Progenitor cell of endocrine pancreas (in vitro differentiated cells): ENCODE measurements at regions not wholly inside any gene's neighbourhood (a gene's known extent, or its start where the extent isn't known, plus 50 kb on each side); places are given as distances from the start of the nearest gene placed in this dataset.

Experiments
- DNase-seq: peaks from one replicate; pipeline ENCODE4 v3.0.0; 2021; ENCODE audit warnings: low spot score; ENCODE audit not compliant: unreplicated experiment
- H3K27ac Mint-ChIP-seq: 2 replicates; pipeline ENCODE4 v1.8.0; 2021; ENCODE audit warnings: mild to moderate bottlenecking, moderate library complexity, mixed read lengths
- H3K27me3 Mint-ChIP-seq: 2 replicates; pipeline ENCODE4 v1.8.0; 2021; ENCODE audit warnings: mixed read lengths
- H3K36me3 Mint-ChIP-seq: 2 replicates; pipeline ENCODE4 v1.8.0; 2022; ENCODE audit warnings: mixed read lengths; ENCODE audit not compliant: insufficient read depth
- H3K4me1 Mint-ChIP-seq: 2 replicates; pipeline ENCODE4 v1.8.0; 2021; ENCODE audit warnings: low read depth, mixed read lengths
- H3K4me3 Mint-ChIP-seq: 2 replicates; pipeline ENCODE4 v1.8.0; 2021; ENCODE audit warnings: low read depth, mild to moderate bottlenecking, moderate library complexity, mixed read lengths
- H3K9me3 Mint-ChIP-seq: 2 replicates; pipeline ENCODE4 v1.8.0; 2021; ENCODE audit warnings: low read depth, mixed read lengths
- TF ChIP-seq, protein P1 (sequence below): fragments of 200-600 bp; sonication (generic); IDR thresholded peaks from one replicate; pipeline ENCODE4 v1.5.0; 2021; ENCODE audit warnings: antibody characterized with exemption, mild to moderate bottlenecking; ENCODE audit not compliant: unreplicated experiment

DNA sequence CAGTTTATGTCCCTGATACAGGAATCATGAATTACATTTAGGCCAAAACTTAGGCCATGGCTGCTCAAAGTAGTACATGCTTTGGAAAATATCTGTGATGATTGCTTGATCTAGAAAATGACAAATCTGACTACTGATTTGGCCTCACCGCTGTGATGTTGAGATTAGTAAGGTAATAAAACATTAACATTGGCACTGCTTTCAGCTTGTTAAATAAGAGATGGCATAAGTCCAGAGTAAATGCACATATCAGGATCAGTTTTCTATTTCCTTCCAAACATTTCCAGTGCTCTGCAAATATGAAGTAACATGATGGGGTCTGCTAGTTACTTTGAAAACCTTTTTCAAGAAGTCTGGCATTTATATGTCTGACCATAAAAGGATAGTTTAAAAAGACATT lies 687.3 kb upstream of the ACTRT1 start:
- TF ChIP-seq, protein P1, sequence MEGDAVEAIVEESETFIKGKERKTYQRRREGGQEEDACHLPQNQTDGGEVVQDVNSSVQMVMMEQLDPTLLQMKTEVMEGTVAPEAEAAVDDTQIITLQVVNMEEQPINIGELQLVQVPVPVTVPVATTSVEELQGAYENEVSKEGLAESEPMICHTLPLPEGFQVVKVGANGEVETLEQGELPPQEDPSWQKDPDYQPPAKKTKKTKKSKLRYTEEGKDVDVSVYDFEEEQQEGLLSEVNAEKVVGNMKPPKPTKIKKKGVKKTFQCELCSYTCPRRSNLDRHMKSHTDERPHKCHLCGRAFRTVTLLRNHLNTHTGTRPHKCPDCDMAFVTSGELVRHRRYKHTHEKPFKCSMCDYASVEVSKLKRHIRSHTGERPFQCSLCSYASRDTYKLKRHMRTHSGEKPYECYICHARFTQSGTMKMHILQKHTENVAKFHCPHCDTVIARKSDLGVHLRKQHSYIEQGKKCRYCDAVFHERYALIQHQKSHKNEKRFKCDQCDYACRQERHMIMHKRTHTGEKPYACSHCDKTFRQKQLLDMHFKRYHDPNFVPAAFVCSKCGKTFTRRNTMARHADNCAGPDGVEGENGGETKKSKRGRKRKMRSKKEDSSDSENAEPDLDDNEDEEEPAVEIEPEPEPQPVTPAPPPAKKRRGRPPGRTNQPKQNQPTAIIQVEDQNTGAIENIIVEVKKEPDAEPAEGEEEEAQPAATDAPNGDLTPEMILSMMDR: no peak
- peaks cover 16% of the 10 kb centered on the region for H3K9me3 Mint-ChIP-seq
- no peaks in the 10 kb centered on the region for H3K27me3 Mint-ChIP-seq
- H3K4me1 Mint-ChIP-seq: peaks cover under 1% of the 10 kb centered on the region
- no peaks in the 10 kb centered on the region for H3K36me3 Mint-ChIP-seq
- no peak overlapping the region for H3K27ac Mint-ChIP-seq
- H3K4me3 Mint-ChIP-seq: no peak overlapping the region
- no peak for DNase-seq

DNA sequence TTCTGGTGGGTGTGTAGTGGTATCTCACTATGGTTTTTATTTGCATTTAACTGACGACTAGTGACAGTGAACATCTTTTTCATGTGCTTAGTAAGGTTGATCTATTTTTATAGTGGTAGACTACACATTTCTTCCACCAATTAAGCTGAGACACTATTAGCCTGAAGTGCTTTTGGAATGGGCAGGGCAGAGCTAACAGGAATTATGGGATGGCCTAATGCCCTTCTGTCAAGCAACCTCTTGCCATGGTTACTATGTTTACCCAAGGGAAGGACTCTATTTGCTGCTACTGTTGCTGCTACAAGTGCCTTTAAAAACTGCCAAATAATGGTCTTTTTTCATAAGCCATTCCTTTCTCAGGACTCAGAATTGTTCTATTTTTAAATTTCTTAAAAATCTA lies 676.7 kb upstream of the ACTRT1 start:
- TF ChIP-seq, protein P1: no peak
- H3K9me3 Mint-ChIP-seq: peaks cover 27% of the 10 kb centered on the region
- no peaks in the 10 kb centered on the region for H3K36me3 Mint-ChIP-seq
- DNase-seq: no peak
- no peak overlapping the region for H3K27ac Mint-ChIP-seq
- no peaks in the 10 kb centered on the region for H3K27me3 Mint-ChIP-seq
- no peak overlapping the region for H3K4me3 Mint-ChIP-seq
- peaks cover 12% of the 10 kb centered on the region for H3K4me1 Mint-ChIP-seq

DNA sequence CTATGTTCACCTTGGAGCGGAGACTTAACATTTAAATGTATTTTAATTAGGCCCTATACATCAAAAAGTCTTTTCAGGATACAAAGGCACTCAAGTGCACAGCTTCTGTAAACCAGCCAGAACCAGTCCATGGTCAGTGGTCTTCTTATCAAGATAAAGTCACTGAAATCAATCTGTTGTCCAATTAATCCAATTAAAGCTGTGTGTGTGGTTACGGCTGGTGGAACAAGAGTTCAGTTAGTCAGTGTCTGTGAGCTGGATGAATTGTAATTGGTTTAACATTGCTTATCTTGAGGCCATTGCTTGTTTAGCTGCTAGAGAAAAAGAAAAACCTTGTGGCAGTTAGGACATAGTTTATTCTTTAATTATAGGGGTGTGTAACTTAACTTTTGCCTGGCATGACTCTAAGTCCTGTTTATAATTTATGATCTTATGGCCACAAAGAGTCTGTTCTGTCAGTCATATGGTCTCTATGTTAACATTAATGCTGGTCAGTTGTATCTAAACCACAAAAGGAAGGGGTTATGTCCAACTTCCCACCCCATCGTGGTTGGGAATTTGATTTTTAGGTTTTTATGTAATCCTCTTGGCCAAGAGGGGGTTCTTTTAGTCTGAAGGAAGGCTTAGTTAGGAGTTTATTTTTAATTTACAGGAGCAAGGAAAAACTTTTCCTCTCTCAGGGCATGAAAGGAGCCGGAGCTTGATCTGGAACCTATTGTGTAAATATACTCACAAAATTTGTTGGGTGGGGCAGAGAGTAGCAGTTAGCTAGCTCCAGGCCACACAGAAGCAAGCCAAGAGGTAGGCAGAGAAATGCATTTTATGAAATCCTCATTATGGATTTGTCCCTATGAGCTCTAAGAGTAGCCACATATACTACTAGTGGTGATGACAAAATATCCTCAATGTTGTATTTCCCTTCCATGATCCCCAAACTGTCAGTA lies 665.7 kb upstream of the ACTRT1 start:
- TF ChIP-seq, protein P1: no peak
- no peak overlapping the region for H3K4me3 Mint-ChIP-seq
- no peaks in the 10 kb centered on the region for H3K27me3 Mint-ChIP-seq
- no peak for DNase-seq
- H3K27ac Mint-ChIP-seq: no peak overlapping the region
- H3K36me3 Mint-ChIP-seq: no peaks in the 10 kb centered on the region
- H3K4me1 Mint-ChIP-seq: peaks cover 11% of the 10 kb centered on the region
- H3K9me3 Mint-ChIP-seq: peaks cover 16% of the 10 kb centered on the region

DNA sequence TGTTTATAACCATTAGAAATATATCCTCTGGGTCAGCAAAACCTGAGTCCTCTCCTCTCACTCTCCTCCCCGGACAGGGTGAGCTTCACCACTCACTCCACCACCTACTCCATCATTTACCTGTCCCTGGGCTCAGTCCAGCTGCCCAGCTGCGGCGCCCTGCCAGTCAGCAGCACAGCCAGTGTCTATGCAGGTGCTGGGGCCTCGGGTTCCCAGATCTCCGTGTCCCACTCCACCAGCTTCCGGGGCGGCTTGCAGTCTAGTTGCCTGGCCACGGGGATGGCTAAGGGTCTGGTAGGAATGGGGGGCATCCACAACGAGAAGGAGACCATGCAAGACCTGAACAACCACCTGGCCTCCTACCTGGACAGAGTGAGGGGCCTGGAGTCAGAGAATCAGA lies 662.2 kb upstream of the ACTRT1 start:
- Mint-ChIP-seq H3K4me3 (no peak overlapping the region), H3K36me3 (no peaks in the 10 kb centered on the region), H3K9me3 (peaks cover 18% of the 10 kb centered on the region)

DNA sequence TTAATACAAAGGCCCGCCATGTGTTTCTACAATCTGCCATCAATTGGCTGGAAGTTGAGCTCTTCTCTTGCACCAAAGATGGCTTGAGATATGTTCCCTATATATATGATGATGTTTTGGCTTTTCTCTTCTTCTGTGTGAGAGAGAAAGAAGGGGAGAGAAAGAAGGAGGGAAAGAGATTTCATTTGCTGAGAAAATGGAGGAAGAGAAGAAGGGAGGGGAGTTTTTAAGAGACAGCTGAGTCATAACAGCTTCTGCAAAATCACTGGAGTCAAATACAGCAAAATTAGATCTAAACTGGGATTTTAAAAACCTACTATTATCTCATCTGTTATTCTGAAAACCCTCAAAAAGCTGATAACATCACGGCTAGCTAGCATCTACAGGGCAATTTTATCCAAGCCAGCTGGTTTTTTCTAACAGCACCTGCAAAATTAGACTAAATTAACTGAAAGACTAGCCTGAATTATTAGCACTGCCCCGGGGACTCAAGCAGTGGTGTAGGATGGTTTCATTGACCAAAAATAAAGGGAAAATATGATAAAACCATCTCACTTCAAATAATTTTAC lies 647.6 kb upstream of the ACTRT1 start:
- peaks cover 21% of the 10 kb centered on the region for H3K9me3 Mint-ChIP-seq
- no peak overlapping the region for H3K4me3 Mint-ChIP-seq
- TF ChIP-seq, protein P1: no peak
- no peaks in the 10 kb centered on the region for H3K27me3 Mint-ChIP-seq
- H3K36me3 Mint-ChIP-seq: no peaks in the 10 kb centered on the region
- DNase-seq: no peak
- no peak overlapping the region for H3K27ac Mint-ChIP-seq
- H3K4me1 Mint-ChIP-seq: no peaks in the 10 kb centered on the region

More for the DNA sequence above, 662.2 kb upstream of the ACTRT1 start:
- DNase-seq: no peak
- TF ChIP-seq, protein P1: no peak
- Mint-ChIP-seq H3K27me3 (no peaks in the 10 kb centered on the region), H3K27ac (no peak overlapping the region), H3K4me1 (peaks cover 11% of the 10 kb centered on the region)
